GM10248 (cell line): ENCODE measurements at regions not wholly inside any gene's neighbourhood (a gene's known extent, or its start where the extent isn't known, plus 50 kb on each side); places are given as distances from the start of the nearest gene placed in this dataset.

ENCODE experiments used
- CTCF ChIA-PET: fragments of 300-600 bp; sonication (Branson Sonifier 250); formaldehyde crosslinking; extraction: SDS; loops from one replicate; lab custom pipeline; 2021; ENCODE audit warnings: antibody characterized with exemption; lab: Yijun Ruan, JAX
- POLR2A ChIA-PET: fragments of 350-650 bp; sonication (Branson Sonifier 250); formaldehyde crosslinking; extraction: SDS; loops from one replicate; lab custom pipeline; 2020; ENCODE audit warnings: antibody characterized with exemption; lab: Yijun Ruan, JAX
- DNase-seq: peaks from one replicate; pipeline ENCODE4 v3.0.0; 2012; ENCODE audit errors: extremely low spot score
- TF ChIP-seq, protein P1 (sequence below): IDR thresholded peaks from 2 replicates; pipeline ENCODE4 v1.5.1; 2012; ENCODE audit warnings: mild to moderate bottlenecking, low read depth; ENCODE audit errors: extremely low read depth, missing control alignments, control extremely low read depth

DNA sequence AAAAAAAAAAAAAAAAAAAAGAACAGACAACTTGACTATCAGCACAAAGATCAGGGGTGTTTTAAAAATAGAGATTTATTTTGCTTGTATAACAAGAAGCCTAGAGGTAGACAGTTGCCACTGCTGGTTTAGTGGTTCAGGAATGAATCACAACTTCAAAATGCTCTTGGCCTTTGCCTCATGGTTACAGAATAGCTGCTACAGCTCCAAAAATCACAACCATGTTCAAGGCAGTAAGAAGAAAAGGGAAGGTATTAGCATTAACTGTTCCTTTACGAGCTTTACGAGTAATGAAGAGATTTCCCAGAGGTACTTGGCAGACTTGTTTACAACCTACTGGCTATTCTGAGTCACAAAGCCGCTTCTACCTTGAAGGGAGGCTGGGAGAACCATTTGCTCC lies 52.5 kb upstream of the PPM1J start:
- CTCF ChIA-PET: interaction anchor here (2.6 kb wide), 1 partner anchor 37 kb away, joined by 7 read pairs; no protein-coding TSS in a partner anchor
- no peak for DNase-seq
- POLR2A ChIA-PET: no interaction called here
- TF ChIP-seq, protein P1, sequence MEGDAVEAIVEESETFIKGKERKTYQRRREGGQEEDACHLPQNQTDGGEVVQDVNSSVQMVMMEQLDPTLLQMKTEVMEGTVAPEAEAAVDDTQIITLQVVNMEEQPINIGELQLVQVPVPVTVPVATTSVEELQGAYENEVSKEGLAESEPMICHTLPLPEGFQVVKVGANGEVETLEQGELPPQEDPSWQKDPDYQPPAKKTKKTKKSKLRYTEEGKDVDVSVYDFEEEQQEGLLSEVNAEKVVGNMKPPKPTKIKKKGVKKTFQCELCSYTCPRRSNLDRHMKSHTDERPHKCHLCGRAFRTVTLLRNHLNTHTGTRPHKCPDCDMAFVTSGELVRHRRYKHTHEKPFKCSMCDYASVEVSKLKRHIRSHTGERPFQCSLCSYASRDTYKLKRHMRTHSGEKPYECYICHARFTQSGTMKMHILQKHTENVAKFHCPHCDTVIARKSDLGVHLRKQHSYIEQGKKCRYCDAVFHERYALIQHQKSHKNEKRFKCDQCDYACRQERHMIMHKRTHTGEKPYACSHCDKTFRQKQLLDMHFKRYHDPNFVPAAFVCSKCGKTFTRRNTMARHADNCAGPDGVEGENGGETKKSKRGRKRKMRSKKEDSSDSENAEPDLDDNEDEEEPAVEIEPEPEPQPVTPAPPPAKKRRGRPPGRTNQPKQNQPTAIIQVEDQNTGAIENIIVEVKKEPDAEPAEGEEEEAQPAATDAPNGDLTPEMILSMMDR: no peak
